Small intestine (tissue), 7 donors: ENCODE measurements at regions not wholly inside any gene's neighbourhood (a gene's known extent, or its start where the extent isn't known, plus 50 kb on each side); places are given as distances from the start of the nearest gene placed in this dataset.

Experiments
- DNase-seq, 2 donors: peaks; one replicate each; pipeline versions ENCODE4 v3.0.0 to v3.0.0-alpha.2; 2013
- FAIRE-seq: peaks from 2 replicates; lab custom pipeline; 2012; peaks lifted over from hg19 to GRCh38; lab: Jason Lieb, UNC
- H3K27ac ChIP-seq, 3 donors: one replicate each; pipeline ENCODE4 v1.5.1; 2013; ENCODE audit warnings: low read length in 2 of 3, mild to moderate bottlenecking in 2 of 3, control low read depth in 1 of 3, inconsistent platforms in 1 of 3, low read depth in 1 of 3, moderate library complexity in 1 of 3
- H3K27me3 ChIP-seq, 3 donors: one replicate each; pipeline ENCODE4 v1.6.1; 2013; ENCODE audit warnings: low read length in 3 of 3, inconsistent platforms in 1 of 3; ENCODE audit not compliant: control insufficient read depth in 3 of 3, insufficient read depth in 3 of 3
- H3K36me3 ChIP-seq, 3 donors: one replicate each; pipeline ENCODE4 v1.6.1; 2013; ENCODE audit warnings: low read length in 3 of 3, inconsistent platforms in 1 of 3, low read depth in 1 of 3, mild to moderate bottlenecking in 1 of 3, moderate library complexity in 1 of 3; ENCODE audit not compliant: control insufficient read depth in 3 of 3, insufficient read depth in 2 of 3
- H3K4me1 ChIP-seq, 3 donors: one replicate each; pipeline ENCODE4 v1.6.1; 2013; ENCODE audit warnings: low read length in 2 of 3, inconsistent platforms in 1 of 3, low read depth in 1 of 3, mild to moderate bottlenecking in 1 of 3, moderate library complexity in 1 of 3; ENCODE audit not compliant: control insufficient read depth in 3 of 3, insufficient read depth in 2 of 3
- H3K4me3 ChIP-seq, 3 donors: one replicate each; pipeline ENCODE4 v1.5.1; 2013; ENCODE audit warnings: low read length in 3 of 3, control low read depth in 1 of 3, inconsistent platforms in 1 of 3, low read depth in 1 of 3, mild to moderate bottlenecking in 1 of 3, moderate library complexity in 1 of 3
- H3K9me3 ChIP-seq, 2 donors: one replicate each; pipeline ENCODE4 v1.6.1; 2013; ENCODE audit warnings: low read depth in 1 of 2, low read length in 1 of 2; ENCODE audit not compliant: control insufficient read depth in 2 of 2, insufficient read depth in 1 of 2
- WGBS, 3 donors: extraction: QIAGEN DNeasy Blood & Tissue Kit; methylation state at CpG; one replicate each; pipeline ENCODE4 v1.1.7; 2013; 5-methylcytosine and 5-hydroxymethylcytosine counted together
- donor health status: healthy with polysubstance abuse.
- donor health status: control.
- donor health status: control.
- donor health status: Bipolar disorder and iron deficiency.
- donor health status: healthy.

DNA sequence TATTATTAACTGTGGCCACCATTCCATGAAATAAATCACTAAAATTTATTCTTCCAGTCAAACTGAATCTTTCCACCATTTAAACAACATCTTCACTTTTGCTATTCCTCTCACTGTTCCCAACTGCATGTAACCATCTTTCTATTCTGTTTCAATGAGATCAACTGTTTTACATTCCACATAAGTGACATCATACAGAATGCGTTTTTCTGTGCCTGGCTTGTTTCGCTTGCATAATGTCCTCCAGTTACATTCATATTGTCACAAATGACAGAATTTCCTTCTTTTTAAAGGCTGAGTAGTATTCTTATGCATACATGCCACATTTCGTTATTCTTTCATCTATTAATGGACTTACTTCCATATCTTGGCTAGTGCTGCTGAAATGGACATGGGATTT, 738.2 kb downstream of the SEMA5A start:
- H3K4me3 ChIP-seq: no peak overlapping the region
- WGBS, 3 donors: 43 to 48% (median 43%) methylated on average over 3 of the region's 3 CpGs
- FAIRE-seq: no peak

DNA sequence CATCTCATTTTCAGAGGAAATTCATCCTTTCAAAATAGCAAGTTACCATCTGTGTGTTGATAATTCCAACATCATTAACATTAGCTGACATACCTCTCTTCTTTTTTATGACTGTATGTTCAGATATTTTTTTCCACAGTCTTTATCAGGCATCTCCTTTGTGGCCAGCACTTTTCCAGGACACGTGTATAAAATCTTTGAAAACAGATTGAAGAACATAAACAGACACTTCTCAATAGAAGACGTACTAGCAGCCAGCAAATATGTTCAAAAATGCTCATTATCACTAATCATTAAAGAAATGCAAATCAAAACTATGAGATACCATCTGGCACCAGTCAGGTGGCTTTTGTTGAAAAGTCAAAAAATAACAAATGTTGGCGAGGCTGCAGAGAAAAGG, 734.3 kb downstream of the SEMA5A start:
- H3K36me3 ChIP-seq: no peaks in the 10 kb centered on the region
- no peaks in the 10 kb centered on the region for H3K27me3 ChIP-seq
- no peak overlapping the region for H3K4me3 ChIP-seq
- FAIRE-seq (no peak), DNase-seq (no peak)
- 65 to 73% (median 68%) methylated on average over 3 of the region's 3 CpGs for WGBS, 3 donors
- peaks cover 0 to 5% of the 10 kb centered on the region in 2 donors for H3K9me3 ChIP-seq
- no peaks in the 10 kb centered on the region for H3K4me1 ChIP-seq
- no peak overlapping the region for H3K27ac ChIP-seq

More for the DNA sequence above, 738.2 kb downstream of the SEMA5A start:
- Histone ChIP-seq H3K36me3 (no peaks in the 10 kb centered on the region), H3K27ac (no peak overlapping the region), H3K27me3 (no peaks in the 10 kb centered on the region), H3K4me1 (no peaks in the 10 kb centered on the region), H3K9me3 (peaks cover 0 to 8% of the 10 kb centered on the region in 2 donors)
- DNase-seq: no peak

DNA sequence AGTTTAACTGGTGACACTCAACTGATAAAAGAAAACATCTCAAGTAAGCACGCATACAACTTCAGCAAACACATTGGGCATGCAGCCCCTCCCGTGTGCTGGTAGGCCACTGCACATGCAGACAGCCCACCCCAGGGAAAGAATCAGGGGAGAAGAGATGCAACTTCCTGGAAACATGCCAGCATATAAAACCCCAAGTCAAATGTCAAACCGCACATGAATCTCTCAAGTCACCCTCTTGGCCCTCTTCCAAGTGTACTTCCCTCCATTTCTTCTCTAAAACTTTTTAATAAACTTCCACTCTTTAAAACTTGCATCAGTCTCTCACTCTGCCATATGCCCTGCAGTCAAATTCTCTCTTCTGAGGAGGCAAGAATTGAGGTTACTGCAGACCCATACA, 732.7 kb downstream of the SEMA5A start:
- DNase-seq (no peak), FAIRE-seq (no peak)
- Histone ChIP-seq H3K27ac (no peak overlapping the region), H3K36me3 (no peaks in the 10 kb centered on the region), H3K4me1 (no peaks in the 10 kb centered on the region), H3K27me3 (no peaks in the 10 kb centered on the region), H3K9me3 (peaks cover 0 to 5% of the 10 kb centered on the region in 2 donors), H3K4me3 (no peak overlapping the region)
- 79 to 91% (median 84%) methylated on average over 3 of the region's 3 CpGs for WGBS, 3 donors

DNA sequence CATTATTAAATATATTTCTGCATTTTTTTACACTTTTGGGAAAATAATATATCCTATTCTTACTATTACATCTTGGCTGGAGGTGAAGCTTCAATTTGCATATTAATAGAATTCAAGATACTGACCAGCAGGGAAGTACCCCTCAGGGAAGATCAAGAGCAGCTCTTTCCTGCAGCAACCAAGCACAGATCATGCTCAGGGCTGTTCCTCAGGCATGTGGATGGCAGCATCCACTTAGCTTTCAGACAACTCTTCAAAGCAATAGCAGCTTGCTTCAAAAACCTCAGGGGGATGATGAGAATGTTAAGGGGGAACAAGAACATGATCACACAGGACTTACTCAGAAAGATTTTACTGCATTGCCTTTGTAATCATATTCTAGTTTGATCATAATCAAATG, 731.8 kb downstream of the SEMA5A start:
- no peak overlapping the region for H3K27ac ChIP-seq
- no peak for FAIRE-seq

DNA sequence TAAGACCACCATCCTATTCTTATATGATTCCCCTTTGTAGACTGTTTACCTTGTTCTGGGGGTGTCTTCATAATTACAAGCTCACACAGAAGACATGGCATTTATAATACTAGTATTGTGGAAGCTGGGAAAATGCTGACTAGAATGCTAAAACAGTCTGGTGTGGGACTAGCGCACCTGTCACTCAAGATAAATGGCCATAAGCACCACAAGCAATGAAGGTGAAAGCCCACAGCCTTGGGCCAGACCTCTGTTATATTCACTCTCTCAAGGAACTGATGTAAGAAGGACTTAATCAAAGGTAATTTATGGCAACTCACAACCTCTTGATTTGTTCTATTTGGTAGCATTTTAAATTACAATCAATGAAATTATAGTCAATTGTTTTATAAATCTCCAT, 721.5 kb downstream of the SEMA5A start:
- FAIRE-seq (no peak), DNase-seq (no peak)
- Histone ChIP-seq H3K4me1 (no peaks in the 10 kb centered on the region), H3K4me3 (no peak overlapping the region), H3K27me3 (no peaks in the 10 kb centered on the region), H3K9me3 (peaks cover 0 to 2% of the 10 kb centered on the region in 2 donors), H3K27ac (no peak overlapping the region), H3K36me3 (no peaks in the 10 kb centered on the region)
- 83 to 85% (median 84%) methylated on average over 1 of the region's 1 CpG for WGBS, 3 donors

More for the DNA sequence above, 731.8 kb downstream of the SEMA5A start:
- H3K4me3 ChIP-seq: no peak overlapping the region
- no peaks in the 10 kb centered on the region for H3K36me3 ChIP-seq
- no peaks in the 10 kb centered on the region for H3K4me1 ChIP-seq
- peaks cover 0 to 5% of the 10 kb centered on the region in 2 donors for H3K9me3 ChIP-seq
- no peak for DNase-seq
- no peaks in the 10 kb centered on the region for H3K27me3 ChIP-seq

DNA sequence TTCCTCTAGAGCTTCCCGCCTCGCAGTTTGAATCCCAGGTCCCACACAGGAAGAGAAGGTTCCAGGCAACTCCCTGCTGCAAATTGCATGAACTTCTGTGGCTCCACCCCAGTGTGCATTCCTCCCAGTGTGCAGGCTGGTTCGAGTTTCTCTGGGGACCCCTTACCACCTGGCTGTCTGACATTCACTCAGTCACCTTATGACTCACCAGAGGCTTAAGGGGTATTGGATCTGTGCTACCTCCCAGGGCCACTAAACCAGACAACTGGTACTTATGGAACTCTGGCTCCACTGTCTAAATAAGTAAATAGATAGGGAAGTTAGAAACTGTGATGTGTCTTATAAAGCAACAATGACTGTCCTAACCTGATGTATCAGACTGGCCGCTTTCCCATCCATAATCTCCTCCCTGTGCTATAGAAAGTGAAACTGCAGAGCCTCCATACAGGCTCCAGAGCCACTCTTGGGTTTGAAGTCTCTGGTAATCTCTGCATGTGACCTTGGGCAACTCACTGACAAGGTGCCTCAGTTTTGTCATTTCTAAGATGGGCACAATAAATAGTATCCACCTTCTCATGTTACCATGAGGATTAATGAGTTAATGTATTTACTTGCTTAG, 720.6 kb downstream of the SEMA5A start:
- DNase-seq (no peak), FAIRE-seq (no peak)
- Histone ChIP-seq H3K36me3 (no peaks in the 10 kb centered on the region), H3K27ac (no peak overlapping the region), H3K4me3 (no peak overlapping the region), H3K4me1 (no peaks in the 10 kb centered on the region), H3K27me3 (no peaks in the 10 kb centered on the region), H3K9me3 (no peaks in the 10 kb centered on the region)
- 59 to 71% (median 63%) methylated on average over 4 of the region's 4 CpGs for WGBS, 3 donors

DNA sequence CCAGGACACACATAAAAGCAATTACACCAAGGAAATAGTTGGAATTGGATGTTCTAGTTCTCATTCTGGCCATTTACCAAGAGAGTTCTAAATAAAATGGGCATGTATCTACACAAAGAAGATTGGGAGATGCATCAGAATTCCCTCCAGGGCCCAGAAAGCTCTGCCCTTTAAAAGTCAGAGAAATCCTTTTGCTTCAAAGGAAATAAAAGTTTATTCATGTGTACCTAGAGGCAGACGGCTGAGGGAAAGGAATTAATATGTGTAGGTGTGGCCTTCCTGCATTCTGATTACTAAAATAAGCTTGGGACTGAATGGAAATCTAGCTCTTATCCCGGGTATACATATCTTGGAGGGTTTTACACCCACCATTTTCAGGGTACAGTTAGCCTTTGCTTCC, 719.4 kb downstream of the SEMA5A start:
- no peaks in the 10 kb centered on the region for H3K27me3 ChIP-seq
- H3K4me1 ChIP-seq: no peaks in the 10 kb centered on the region
- no peaks in the 10 kb centered on the region for H3K36me3 ChIP-seq
- H3K27ac ChIP-seq: no peak overlapping the region
- DNase-seq (no peak), FAIRE-seq (no peak)
- 23 to 59% (median 40%) methylated on average over 2 of the region's 2 CpGs for WGBS, 3 donors
- no peaks in the 10 kb centered on the region for H3K9me3 ChIP-seq
- no peak overlapping the region for H3K4me3 ChIP-seq

DNA sequence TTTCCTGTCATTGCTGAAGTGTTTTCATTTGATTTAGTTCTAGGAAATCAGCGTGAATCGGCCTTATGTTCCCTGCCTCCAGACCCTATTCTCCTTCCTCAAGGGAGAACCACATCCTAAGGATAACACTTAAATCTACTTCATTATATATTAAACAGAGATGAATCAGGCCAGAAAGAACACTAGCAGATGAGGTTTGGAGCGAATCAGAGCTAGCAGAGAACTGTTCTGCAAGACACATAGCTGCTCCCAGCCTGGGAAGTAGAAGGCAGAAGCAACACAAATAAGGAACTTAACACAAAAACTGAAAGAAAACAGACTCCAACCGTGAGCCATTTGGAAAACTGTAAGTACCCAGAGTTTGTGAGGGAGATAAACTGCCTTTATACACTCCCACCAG, 718.2 kb downstream of the SEMA5A start:
- Histone ChIP-seq H3K27me3 (no peaks in the 10 kb centered on the region), H3K27ac (peak overlapping the region in 1 of 3 donors; percentile 23), H3K9me3 (no peaks in the 10 kb centered on the region), H3K4me3 (no peak overlapping the region), H3K4me1 (no peaks in the 10 kb centered on the region), H3K36me3 (no peaks in the 10 kb centered on the region)
- WGBS, 3 donors: 50 to 66% (median 61%) methylated on average over 4 of the region's 4 CpGs
- DNase-seq (no peak), FAIRE-seq (no peak)
